IMR-90 (cell line): ENCODE measurements at regions not wholly inside any gene's neighbourhood (a gene's known extent, or its start where the extent isn't known, plus 50 kb on each side); places are given as distances from the start of the nearest gene placed in this dataset.
"Not testable (repeated sequence)": the region's sequence is repeated elsewhere in the genome, so short reads cannot be mapped to it uniquely, and the experiment has no call there.

Experiments
- ATAC-seq: fragments of 200-7000 bp; cut with Tn5 transposase; 2 replicates; pipeline ENCODE4 v1.9.1; 2020; ENCODE audit warnings: low read depth, mild to moderate bottlenecking, moderate library complexity
- BruUV-seq: library from RNA; stranded (reverse); fragments of 400-500 nt; replicated peaks from 2 replicates; lab custom pipeline; 2021; lab: Mats Ljungman, UMichigan
- CTCF ChIA-PET: fragments of 300-600 bp; formaldehyde crosslinking; extraction: SDS; loops from one replicate; lab custom pipeline; 2021; ENCODE audit warnings: antibody characterized with exemption; lab: Yijun Ruan, JAX
- POLR2A ChIA-PET: fragments of 300-600 bp; sonication (Branson Sonifier 250); formaldehyde crosslinking; loops from one replicate; lab custom pipeline; 2022; ENCODE audit warnings: antibody characterized with exemption; ENCODE audit not compliant: unreplicated experiment; lab: Charles Lee
- DNase-seq: peaks from one replicate; pipeline ENCODE4 v3.0.0; 2013
- H2AFZ ChIP-seq: replicated peaks from 2 replicates; pipeline ENCODE3; 2013; ENCODE audit warnings: low read length, mild to moderate bottlenecking; ENCODE audit not compliant: poor library complexity
- H2AK5ac ChIP-seq: 2 replicates; pipeline ENCODE4 v1.6.1; 2013; ENCODE audit warnings: low read depth, low read length, inconsistent platforms
- H2AK9ac ChIP-seq: replicated peaks from 2 replicates; pipeline ENCODE3; 2013; ENCODE audit warnings: mild to moderate bottlenecking, low read depth, low read length, moderate library complexity; ENCODE audit not compliant: poor library complexity
- H2BK120ac ChIP-seq: 2 replicates; pipeline ENCODE4 v1.6.1; 2013; ENCODE audit warnings: low read depth, low read length, inconsistent platforms
- H2BK15ac ChIP-seq: 3 replicates; pipeline ENCODE4 v1.6.1; 2013; ENCODE audit warnings: low read depth, low read length, inconsistent platforms
- H2BK20ac ChIP-seq: 2 replicates; pipeline ENCODE4 v1.6.1; 2013; ENCODE audit warnings: low read depth, mild to moderate bottlenecking, inconsistent platforms, low read length, moderate library complexity
- H2BK5ac ChIP-seq: 2 replicates; pipeline ENCODE4 v1.6.1; 2013; ENCODE audit warnings: mild to moderate bottlenecking, low read depth, low read length, inconsistent platforms; ENCODE audit not compliant: poor library complexity, severe bottlenecking
- H3K14ac ChIP-seq: replicated peaks from 2 replicates; pipeline ENCODE4 v1.6.1; 2013; ENCODE audit warnings: low read depth, low read length, inconsistent platforms
- H3K18ac ChIP-seq: 2 replicates; pipeline ENCODE4 v1.6.1; 2013; ENCODE audit warnings: low read depth, low read length, control low read depth
- H3K23ac ChIP-seq: 2 replicates; pipeline ENCODE4 v1.6.1; 2013; ENCODE audit warnings: low read depth, low read length, inconsistent platforms
- H3K27ac ChIP-seq: 2 replicates; pipeline ENCODE4 v1.5.1; 2013; ENCODE audit warnings: mild to moderate bottlenecking, control low read depth, low read length; ENCODE audit not compliant: insufficient read depth
- H3K27me3 ChIP-seq: 2 replicates; pipeline ENCODE4 v1.6.1; 2013; ENCODE audit warnings: low read length; ENCODE audit not compliant: control insufficient read depth, insufficient read depth
- H3K36me3 ChIP-seq: 2 replicates; pipeline ENCODE4 v1.6.1; 2013; ENCODE audit warnings: low read length, mixed read lengths; ENCODE audit not compliant: control insufficient read depth, insufficient read depth
- H3K4ac ChIP-seq: 2 replicates; pipeline ENCODE4 v1.6.1; 2013; ENCODE audit warnings: low read depth, low read length, inconsistent platforms
- H3K4me1 ChIP-seq: 2 replicates; pipeline ENCODE4 v1.6.1; 2013; ENCODE audit warnings: low read length, mixed read lengths; ENCODE audit not compliant: control insufficient read depth, insufficient read depth
- H3K4me2 ChIP-seq: 2 replicates; pipeline ENCODE4 v1.6.1; 2013; ENCODE audit warnings: low read depth, mild to moderate bottlenecking, control low read depth, low read length, moderate library complexity
- H3K4me3 ChIP-seq: 2 replicates; pipeline ENCODE4 v1.5.1; 2013; ENCODE audit warnings: low read depth, mild to moderate bottlenecking, control low read depth, low read length, moderate library complexity; ENCODE audit not compliant: insufficient read depth
- H3K56ac ChIP-seq: 2 replicates; pipeline ENCODE4 v1.6.1; 2013; ENCODE audit warnings: low read length, inconsistent platforms; ENCODE audit not compliant: insufficient read depth; ENCODE audit errors: extremely low read depth
- H3K79me1 ChIP-seq, 2 experiments: 2 replicates each; pipeline ENCODE4 v1.6.1; 2013; ENCODE audit warnings: low read length in 2 of 2, inconsistent platforms in 1 of 2, low read depth in 1 of 2
- H3K9ac ChIP-seq: 2 replicates; pipeline ENCODE4 v1.6.1; 2013; ENCODE audit warnings: low read depth, low read length, control low read depth
- H3K9me1 ChIP-seq: 2 replicates; pipeline ENCODE4 v1.6.1; 2013; ENCODE audit warnings: low read length, inconsistent platforms; ENCODE audit not compliant: insufficient read depth
- H3K9me3 ChIP-seq: 2 replicates; pipeline ENCODE4 v1.6.1; 2013; ENCODE audit warnings: low read length; ENCODE audit not compliant: control insufficient read depth, insufficient read depth
- H4K20me1 ChIP-seq: 2 replicates; pipeline ENCODE4 v1.6.1; 2013; ENCODE audit warnings: low read length, inconsistent platforms; ENCODE audit not compliant: insufficient read depth
- H4K5ac ChIP-seq: 2 replicates; pipeline ENCODE4 v1.6.1; 2013; ENCODE audit warnings: mild to moderate bottlenecking, low read depth, low read length, control low read depth
- H4K8ac ChIP-seq, 2 experiments: 2 replicates each; pipeline ENCODE4 v1.6.1; 2013; ENCODE audit warnings: low read depth in 2 of 2, low read length in 2 of 2, control low read depth in 1 of 2, inconsistent platforms in 1 of 2
- H4K91ac ChIP-seq: 2 replicates; pipeline ENCODE4 v1.6.1; 2013; ENCODE audit warnings: low read depth, low read length, inconsistent platforms; ENCODE audit not compliant: insufficient read depth
- WGBS, 2 experiments: methylation state at CpG; one replicate each; pipeline versions ENCODE4 v1.1.5 to v1.1.7; 2013; ENCODE audit warnings: missing lambda C conversion rate in 2 of 2; ENCODE audit not compliant: insufficient read length in 1 of 2; ENCODE audit errors: extremely low coverage in 2 of 2; 5-methylcytosine and 5-hydroxymethylcytosine counted together
- dilution Hi-C: fragments of 300-500 bp; cut with HindIII; formaldehyde crosslinking; loops from one replicate; pipeline ENCODE4 v1.14.3; 2018; ENCODE audit warnings: low sequenced_read_pairs; ENCODE audit not compliant: unreplicated experiment
- in situ Hi-C: fragments of 300-500 bp; cut with MboI; formaldehyde crosslinking; loops from 3 replicates; pipeline ENCODE4 v1.14.3; 2019; ENCODE audit warnings: low sequenced_read_pairs, inconsistent platforms, mixed read lengths
- intact Hi-C: fragments of 100-400 bp; cut with micrococcal nuclease; formaldehyde crosslinking; loops from 2 replicates; pipeline ENCODE4 v1.10.0; 2022

DNA sequence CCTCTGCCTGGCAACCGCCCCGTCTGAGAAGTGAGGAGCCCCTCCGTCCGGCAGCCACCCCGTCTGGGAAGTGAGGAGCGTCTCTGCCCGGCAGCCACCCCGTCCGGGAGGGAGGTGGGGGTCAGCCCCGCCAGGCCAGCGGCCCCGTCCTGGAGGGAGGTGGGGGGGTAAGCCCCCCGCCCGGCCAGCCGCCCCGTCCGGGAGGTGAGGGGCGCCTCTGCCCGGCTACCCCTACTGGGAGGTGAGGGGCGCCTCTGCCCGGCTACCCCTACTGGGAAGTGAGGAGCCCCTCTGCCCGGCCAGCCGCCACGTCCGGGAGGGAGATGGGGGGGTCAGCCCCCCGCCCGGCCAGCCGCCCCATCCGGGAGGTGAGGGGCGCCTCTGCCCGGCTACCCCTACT, 67.1 kb downstream of the ZC3H11B start:
- in situ Hi-C loops, H2AFZ ChIP-seq, H3K36me3 ChIP-seq, H2BK20ac ChIP-seq, POLR2A ChIA-PET, H3K27ac ChIP-seq, H2AK9ac ChIP-seq, H2BK15ac ChIP-seq, intact Hi-C loops, H3K18ac ChIP-seq, H4K5ac ChIP-seq, H4K8ac ChIP-seq, H2BK120ac ChIP-seq, H4K91ac ChIP-seq, H3K4me1 ChIP-seq, H3K9me3 ChIP-seq, H4K20me1 ChIP-seq, H3K56ac ChIP-seq, H3K79me1 ChIP-seq, ATAC-seq, H3K4me2 ChIP-seq, CTCF ChIA-PET, H3K4me3 ChIP-seq, BruUV-seq, dilution Hi-C loops, H2BK5ac ChIP-seq, H3K4ac ChIP-seq, DNase-seq, H3K9me1 ChIP-seq, H2AK5ac ChIP-seq, H3K14ac ChIP-seq, H3K9ac ChIP-seq, H3K27me3 ChIP-seq, H3K23ac ChIP-seq: not testable (repeated sequence)
- WGBS, 2 experiments, result 98% methylated on average over 7 of the region's 31 CpGs; no CpG with 5 or more reads in 1 of the 2 experiments
